Esophagus squamous epithelium (tissue), 4 donors: ENCODE measurements at regions not wholly inside any gene's neighbourhood (a gene's known extent, or its start where the extent isn't known, plus 50 kb on each side); places are given as distances from the start of the nearest gene placed in this dataset.

Experiments used
- POLR2A ChIP-seq, 4 donors: fragments of 450-650 bp; IDR thresholded peaks; one replicate each; pipeline ENCODE4 v1.6.1; 2017; ENCODE audit warnings: antibody characterized with exemption in 4 of 4, mild to moderate bottlenecking in 4 of 4, moderate library complexity in 3 of 4
- TF ChIP-seq, protein P1 (sequence below), 6 experiments: fragments of 450-650 bp in 4 of 6; fragments of 200-600 bp in 2 of 6; sonication (generic) in 2 of 6; IDR thresholded peaks; one replicate each; pipeline ENCODE4 v1.5.1; 2016 to 2019; ENCODE audit warnings: antibody characterized with exemption in 6 of 6, mild to moderate bottlenecking in 4 of 6, moderate library complexity in 4 of 6

GRCh38 chrX:6449946-6450345, 85.0 kb downstream of the VCX3A start:
- TF ChIP-seq POLR2A (IDR thresholded peaks at IDR 0.05) = no peak
- TF ChIP-seq, protein P1, sequence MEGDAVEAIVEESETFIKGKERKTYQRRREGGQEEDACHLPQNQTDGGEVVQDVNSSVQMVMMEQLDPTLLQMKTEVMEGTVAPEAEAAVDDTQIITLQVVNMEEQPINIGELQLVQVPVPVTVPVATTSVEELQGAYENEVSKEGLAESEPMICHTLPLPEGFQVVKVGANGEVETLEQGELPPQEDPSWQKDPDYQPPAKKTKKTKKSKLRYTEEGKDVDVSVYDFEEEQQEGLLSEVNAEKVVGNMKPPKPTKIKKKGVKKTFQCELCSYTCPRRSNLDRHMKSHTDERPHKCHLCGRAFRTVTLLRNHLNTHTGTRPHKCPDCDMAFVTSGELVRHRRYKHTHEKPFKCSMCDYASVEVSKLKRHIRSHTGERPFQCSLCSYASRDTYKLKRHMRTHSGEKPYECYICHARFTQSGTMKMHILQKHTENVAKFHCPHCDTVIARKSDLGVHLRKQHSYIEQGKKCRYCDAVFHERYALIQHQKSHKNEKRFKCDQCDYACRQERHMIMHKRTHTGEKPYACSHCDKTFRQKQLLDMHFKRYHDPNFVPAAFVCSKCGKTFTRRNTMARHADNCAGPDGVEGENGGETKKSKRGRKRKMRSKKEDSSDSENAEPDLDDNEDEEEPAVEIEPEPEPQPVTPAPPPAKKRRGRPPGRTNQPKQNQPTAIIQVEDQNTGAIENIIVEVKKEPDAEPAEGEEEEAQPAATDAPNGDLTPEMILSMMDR (IDR thresholded peaks at IDR 0.05) = no peak
